ENCODE measurements at regions not wholly inside any gene's neighbourhood (a gene's known extent, or its start where the extent isn't known, plus 50 kb on each side); places are given as distances from the start of the nearest gene placed in this dataset.

- H3K9ac ChIP-seq (ENCODE audit: low read length), result no peak overlapping the region
- H3K4me3 ChIP-seq (ENCODE audit: low read length), result no peak overlapping the region
- H4K20me1 ChIP-seq (ENCODE audit: insufficient read depth, low read length), result no peaks in the 10 kb centered on the region
- H3K4me1 ChIP-seq (ENCODE audit: low read length), result no peaks in the 10 kb centered on the region
- no peaks in the 10 kb centered on the region for H3K9me3 ChIP-seq (ENCODE audit: insufficient read depth, low read length)
- 0 out of 2 replicates have a peak, but pooled peaks cover 3% of the 10 kb centered on the region for H3K27me3 ChIP-seq (ENCODE audit: low read depth, low read length)
- no peak overlapping the region for H3K27ac ChIP-seq (ENCODE audit: low read length)
- TF ChIP-seq EZH2phosphoT487 (IDR thresholded peaks at IDR 0.05; ENCODE audit: low read depth) (no peak), CTCF (IDR thresholded peaks at IDR 0.05; ENCODE audit: low read depth, low read length) (no peak)
- H3K4me2 ChIP-seq (ENCODE audit: low read length), result no peak overlapping the region
- no peaks in the 10 kb centered on the region for H3K36me3 ChIP-seq (replicated peaks; ENCODE audit: low read depth, low read length)
- no peak overlapping the region for H2AFZ ChIP-seq (ENCODE audit: low read depth, low read length)
- no peaks in the 10 kb centered on the region for H3K79me2 ChIP-seq (ENCODE audit: low read length)
These were observed 143.9 kb upstream of the KLHL29 start for GRCh38 chr2:23241121-23241520.

DNA sequence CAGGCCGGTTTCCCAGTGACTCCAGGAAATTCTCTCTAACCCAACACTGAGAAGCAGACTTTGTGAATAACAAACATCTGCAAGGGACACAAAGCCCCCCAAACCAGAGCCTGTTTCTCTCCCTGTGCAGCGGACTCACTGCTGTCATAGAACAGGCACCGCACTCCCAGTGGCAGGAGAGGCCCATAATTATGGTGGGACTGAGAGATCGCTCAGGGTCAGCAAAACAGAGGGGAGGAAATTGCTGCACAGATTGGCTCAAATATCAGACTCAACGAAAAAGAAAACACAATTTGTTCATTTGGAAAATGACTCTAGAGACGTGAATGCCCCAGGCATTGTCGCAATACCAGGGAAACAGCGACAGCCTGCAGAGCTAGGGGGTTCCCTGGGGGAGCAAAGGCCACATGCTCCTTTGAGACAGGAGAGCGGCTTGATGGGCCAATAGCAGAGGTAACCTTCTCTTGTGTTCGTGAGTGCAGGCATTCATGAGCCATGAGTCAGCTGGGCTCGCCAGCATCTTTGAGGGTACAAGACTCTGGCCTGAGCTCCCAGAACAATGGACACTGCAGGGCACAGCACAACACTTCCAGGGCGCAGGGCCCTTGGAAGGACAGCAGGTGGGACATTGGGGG is 143.3 kb upstream of the KLHL29 start:
- H3K36me3 ChIP-seq (replicated peaks; ENCODE audit: low read depth, low read length), result no peaks in the 10 kb centered on the region
- TF ChIP-seq EZH2phosphoT487 (IDR thresholded peaks at IDR 0.05; ENCODE audit: low read depth) (no peak), CTCF (IDR thresholded peaks at IDR 0.05; ENCODE audit: low read depth, low read length) (no peak)
- no peak overlapping the region for H3K27ac ChIP-seq (ENCODE audit: low read length)

DNA sequence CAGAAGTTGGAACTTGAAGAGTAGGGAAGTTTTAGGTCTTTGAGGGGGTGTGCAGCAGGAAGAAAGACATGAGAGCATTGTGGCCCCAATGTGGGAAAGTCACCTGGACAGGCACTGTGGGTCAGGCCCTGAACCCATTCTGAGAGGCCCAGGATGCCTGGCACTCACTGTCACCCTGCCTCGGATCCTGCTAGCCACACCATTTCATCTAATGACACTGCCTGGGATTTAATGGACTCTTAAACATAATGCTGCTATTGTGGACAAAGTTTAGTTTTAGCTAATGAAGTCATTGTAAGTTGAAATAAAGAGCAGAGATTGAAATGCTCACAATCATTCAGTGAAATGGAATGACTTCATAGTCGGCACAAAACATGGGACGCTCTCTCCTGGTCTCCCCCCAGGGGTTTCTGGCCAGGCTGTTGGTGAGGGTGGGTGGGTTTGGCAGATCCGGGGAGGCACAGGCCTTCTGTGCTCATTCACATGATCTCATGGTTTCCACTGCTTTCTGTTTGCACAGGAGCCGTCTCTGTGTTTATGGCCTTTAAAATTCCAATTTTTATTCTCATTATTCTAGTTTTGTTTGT is 141.8 kb upstream of the KLHL29 start:
- H3K27me3 ChIP-seq (ENCODE audit: low read depth, low read length), result 0 out of 2 replicates have a peak, but pooled peaks cover 3% of the 10 kb centered on the region
- H3K9me3 ChIP-seq (ENCODE audit: insufficient read depth, low read length), result no peaks in the 10 kb centered on the region
- H3K9ac ChIP-seq (ENCODE audit: low read length), result no peak overlapping the region
- no peak overlapping the region for H2AFZ ChIP-seq (ENCODE audit: low read depth, low read length)
- no peak overlapping the region for H3K4me3 ChIP-seq (ENCODE audit: low read length)
- TF ChIP-seq CTCF (IDR thresholded peaks at IDR 0.05; ENCODE audit: low read depth, low read length), result no peak
- no peak for TF ChIP-seq EZH2phosphoT487 (IDR thresholded peaks at IDR 0.05; ENCODE audit: low read depth)
- H3K79me2 ChIP-seq (ENCODE audit: low read length), result no peaks in the 10 kb centered on the region
- no peaks in the 10 kb centered on the region for H3K36me3 ChIP-seq (replicated peaks; ENCODE audit: low read depth, low read length)
- no peaks in the 10 kb centered on the region for H3K4me1 ChIP-seq (ENCODE audit: low read length)
- no peak overlapping the region for H3K27ac ChIP-seq (ENCODE audit: low read length)
- H4K20me1 ChIP-seq (ENCODE audit: insufficient read depth, low read length), result no peaks in the 10 kb centered on the region
- no peak overlapping the region for H3K4me2 ChIP-seq (ENCODE audit: low read length)

More for the DNA sequence above, 143.3 kb upstream of the KLHL29 start:
- Histone ChIP-seq H3K4me3 (ENCODE audit: low read length) (no peak overlapping the region), H3K4me1 (ENCODE audit: low read length) (no peaks in the 10 kb centered on the region), H4K20me1 (ENCODE audit: insufficient read depth, low read length) (no peaks in the 10 kb centered on the region), H3K79me2 (ENCODE audit: low read length) (no peaks in the 10 kb centered on the region), H3K9ac (ENCODE audit: low read length) (no peak overlapping the region), H2AFZ (ENCODE audit: low read depth, low read length) (no peak overlapping the region), H3K9me3 (ENCODE audit: insufficient read depth, low read length) (no peaks in the 10 kb centered on the region), H3K27me3 (ENCODE audit: low read depth, low read length) (0 out of 2 replicates have a peak, but pooled peaks cover 3% of the 10 kb centered on the region), H3K4me2 (ENCODE audit: low read length) (no peak overlapping the region)

DNA sequence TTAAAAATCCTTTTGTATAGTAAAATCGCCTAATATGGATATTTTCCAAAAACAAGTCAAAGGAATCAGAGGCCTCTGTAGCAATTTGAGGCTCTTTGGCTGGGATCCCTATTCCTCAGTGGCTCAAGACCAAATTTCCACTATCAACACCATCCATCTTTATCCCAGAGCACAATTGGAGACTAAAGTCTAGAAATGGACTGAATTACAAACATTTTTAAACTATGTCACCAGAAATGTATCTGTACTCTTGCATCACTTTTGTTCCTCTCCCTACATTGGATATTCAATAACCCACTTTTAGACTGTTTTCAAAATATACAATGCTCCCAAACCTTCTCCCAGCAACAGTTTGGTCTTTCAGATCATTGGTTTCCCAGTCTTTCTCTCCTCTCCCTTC is 140.4 kb upstream of the KLHL29 start:
- no peak overlapping the region for H3K27ac ChIP-seq (ENCODE audit: low read length)
- no peak overlapping the region for H3K4me3 ChIP-seq (ENCODE audit: low read length)
- no peaks in the 10 kb centered on the region for H3K79me2 ChIP-seq (ENCODE audit: low read length)
- H3K9me3 ChIP-seq (ENCODE audit: insufficient read depth, low read length), result no peaks in the 10 kb centered on the region
- TF ChIP-seq CTCF (IDR thresholded peaks at IDR 0.05; ENCODE audit: low read depth, low read length) (no peak), EZH2phosphoT487 (IDR thresholded peaks at IDR 0.05; ENCODE audit: low read depth) (no peak)
- no peak overlapping the region for H3K9ac ChIP-seq (ENCODE audit: low read length)
- no peaks in the 10 kb centered on the region for H3K36me3 ChIP-seq (replicated peaks; ENCODE audit: low read depth, low read length)
- H2AFZ ChIP-seq (ENCODE audit: low read depth, low read length), result no peak overlapping the region
- no peaks in the 10 kb centered on the region for H3K4me1 ChIP-seq (ENCODE audit: low read length)
- no peak overlapping the region for H3K4me2 ChIP-seq (ENCODE audit: low read length)
- 0 out of 2 replicates have a peak, but pooled peaks cover 3% of the 10 kb centered on the region for H3K27me3 ChIP-seq (ENCODE audit: low read depth, low read length)
- no peaks in the 10 kb centered on the region for H4K20me1 ChIP-seq (ENCODE audit: insufficient read depth, low read length)
